ENCODE measurements at regions not wholly inside any gene's neighbourhood (a gene's known extent, or its start where the extent isn't known, plus 50 kb on each side); places are given as distances from the start of the nearest gene placed in this dataset.

- TF ChIP-seq POLR2A (IDR thresholded peaks at IDR 0.05) (no peak), CTCF (IDR thresholded peaks at IDR 0.05) (no peak)
Observed at GRCh38 chr6:2478200-2478599, 232.8 kb upstream of the GMDS start.

Data from gastroesophageal sphincter (tissue), 3 donors.